HG03354 (cell line): ENCODE measurements at regions not wholly inside any gene's neighbourhood (a gene's known extent, or its start where the extent isn't known, plus 50 kb on each side); places are given as distances from the start of the nearest gene placed in this dataset.
"Not testable (repeated sequence)": the region's sequence is repeated elsewhere in the genome, so short reads cannot be mapped to it uniquely, and the experiment has no call there.

ENCODE experiments used
- ATAC-seq: cut with Tn5 transposase; IDR thresholded peaks from one replicate; pipeline ENCODE4 v1.9.1; 2021; ENCODE audit warnings: mild to moderate bottlenecking; ENCODE audit not compliant: unreplicated experiment, poor library complexity, severe bottlenecking

DNA sequence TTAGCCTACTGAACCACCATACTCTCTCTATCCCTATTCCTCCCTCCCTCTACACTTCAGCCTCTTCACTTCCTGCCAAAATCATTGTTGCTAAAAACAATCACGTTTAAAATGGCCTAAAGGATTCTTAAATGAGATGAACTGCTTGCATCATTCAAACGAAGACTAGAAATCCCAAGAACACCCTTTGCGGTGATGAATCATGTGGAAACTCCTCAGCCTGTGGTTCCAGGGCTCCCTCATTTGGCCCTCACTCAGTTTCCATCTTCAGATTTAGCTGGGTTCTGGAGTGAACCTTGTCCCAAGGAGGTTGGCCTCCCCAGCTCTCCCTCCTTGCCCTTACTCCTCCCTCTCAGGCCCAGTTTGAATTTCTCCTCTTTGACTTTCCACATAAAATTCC, 125.6 kb upstream of the CDC42EP3 start:
- ATAC-seq, result no peak

GRCh38 chr2:37798315-37799005, 126.6 kb upstream of the RMDN2 start:
- ATAC-seq, result no peak

DNA sequence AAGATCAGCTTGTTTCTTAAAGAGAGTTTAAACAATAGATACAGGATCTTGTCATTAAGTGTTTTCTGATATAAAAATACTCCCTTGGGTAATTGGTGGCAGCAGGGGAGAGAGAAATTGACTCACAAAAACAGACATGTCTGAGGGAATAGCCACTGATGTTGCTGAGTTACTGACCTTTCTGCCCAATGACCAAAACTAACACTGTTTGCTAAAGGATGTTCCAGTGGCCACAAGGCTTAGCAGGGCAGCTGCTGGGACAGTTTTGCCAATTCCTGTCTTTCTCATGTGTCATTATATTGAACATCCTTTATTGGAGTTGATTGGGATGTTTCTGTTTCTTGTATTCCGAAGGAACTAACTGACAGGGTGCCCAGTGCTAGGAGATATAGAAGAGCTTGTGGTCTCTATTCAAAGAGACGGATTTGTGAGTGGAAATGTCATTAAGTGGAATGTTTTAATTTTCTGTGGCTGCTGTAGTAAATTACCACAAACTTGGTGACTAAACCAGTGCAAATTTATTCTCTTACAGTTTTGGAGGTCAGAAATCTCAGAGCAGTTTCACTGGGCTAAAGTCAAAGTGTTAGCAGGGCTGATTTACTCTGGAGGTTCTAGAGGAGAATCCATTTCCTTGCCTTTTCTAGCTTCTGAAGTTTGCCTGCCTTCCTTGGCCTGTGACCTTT, 124.8 kb upstream of the RMDN2 start:
- ATAC-seq, result no peak

DNA sequence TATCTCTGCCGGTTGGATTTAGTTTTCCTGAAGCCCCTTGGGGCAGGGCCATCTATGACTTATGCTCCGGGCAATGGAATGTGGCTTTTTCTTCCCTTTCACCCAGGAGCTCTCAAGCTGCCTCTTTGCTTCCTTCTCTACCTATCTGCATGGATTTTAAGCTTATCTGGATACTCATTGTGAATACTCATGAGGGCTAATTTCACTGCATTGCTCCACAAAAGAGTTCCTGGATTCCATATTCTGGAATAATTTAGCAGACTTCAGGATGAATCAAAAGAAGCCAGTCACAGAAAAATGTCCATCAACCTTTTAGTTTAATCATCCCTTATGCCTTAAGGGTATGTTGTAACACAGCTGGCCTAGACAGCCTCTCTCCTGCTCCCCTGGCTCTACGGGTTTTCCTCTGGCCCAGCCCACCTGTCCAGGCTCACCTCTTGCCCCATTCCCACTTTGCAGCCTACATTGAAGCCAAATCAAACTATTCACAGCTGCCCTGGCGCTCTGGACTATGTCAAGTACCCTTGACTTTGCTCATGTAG, 122.8 kb upstream of the RMDN2 start:
- ATAC-seq, result no peak

- no peak for ATAC-seq
Observed at GRCh38 chr2:37802899-37803379, 122.1 kb upstream of the RMDN2 start.

DNA sequence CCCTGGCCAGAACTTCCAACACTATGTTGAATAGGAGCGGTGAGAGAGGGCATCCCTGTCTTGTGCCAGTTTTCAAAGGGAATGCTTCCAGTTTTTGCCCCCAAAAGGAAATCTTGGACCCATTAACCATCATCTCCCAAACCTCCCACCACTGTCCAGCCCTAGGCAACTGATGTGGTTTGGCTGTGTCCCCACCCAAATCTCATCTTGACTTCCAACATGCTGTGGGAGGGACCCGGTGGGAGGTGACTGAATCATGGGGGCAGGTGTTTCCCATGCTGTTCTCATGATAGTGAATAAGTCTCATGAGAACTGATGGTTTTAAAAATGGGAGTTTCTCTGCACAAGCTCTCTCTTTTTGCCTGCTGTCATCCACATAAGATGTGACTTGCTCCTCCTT, 119.1 kb upstream of the RMDN2 start:
- not testable (repeated sequence) for ATAC-seq

DNA sequence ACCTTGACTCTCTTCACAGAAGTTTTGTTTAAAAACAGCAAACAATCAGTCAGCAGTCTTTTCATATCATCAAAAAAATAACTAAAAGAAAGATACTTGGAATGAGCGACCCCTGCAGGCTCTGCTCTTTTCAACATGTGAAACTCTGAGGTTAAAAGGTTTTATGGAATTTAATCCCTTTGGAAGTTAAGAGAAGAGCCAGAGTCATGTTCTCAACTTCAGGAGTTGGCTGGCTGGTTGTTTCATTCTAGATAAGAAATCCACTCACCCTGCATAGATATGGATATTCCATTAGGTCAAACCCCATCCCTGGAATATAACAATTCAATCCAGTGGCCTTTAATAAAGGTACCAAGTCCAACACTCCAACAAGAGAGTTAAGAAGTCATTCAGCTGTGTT, 115.6 kb upstream of the RMDN2 start:
- ATAC-seq, result no peak

DNA sequence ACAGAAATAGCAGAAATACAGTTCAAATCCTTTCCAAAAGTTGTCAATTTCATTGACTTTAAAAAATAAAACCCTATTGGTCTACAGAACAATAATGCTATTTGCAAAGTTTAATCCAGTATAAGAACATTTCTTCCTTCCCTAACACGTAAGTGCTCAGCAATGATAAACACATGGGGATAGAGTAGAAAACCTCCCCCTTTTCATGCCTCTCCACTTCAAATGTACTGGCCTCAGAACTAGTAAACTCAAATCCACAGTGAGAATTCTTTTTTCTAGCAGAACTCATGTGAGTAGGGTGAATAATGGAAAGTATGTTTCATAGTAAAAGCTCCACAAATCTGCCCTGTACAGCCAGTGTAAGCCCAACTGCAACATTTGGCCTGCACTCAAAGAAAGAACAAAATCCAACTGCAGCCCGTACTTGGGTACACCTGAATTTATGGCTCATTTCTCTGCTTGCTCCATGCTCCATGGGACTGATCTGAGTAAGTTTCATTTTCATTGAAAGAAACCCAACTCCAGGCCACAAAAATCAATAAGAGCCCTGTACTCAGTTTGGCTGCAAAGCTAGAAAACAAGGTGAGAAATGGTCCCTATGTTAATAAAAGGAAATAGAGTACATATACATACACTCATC, 115.0 kb upstream of the RMDN2 start:
- ATAC-seq, result no peak

- no peak for ATAC-seq
Observed at GRCh38 chr2:37812414-37812813, 112.7 kb upstream of the RMDN2 start.

- no peak for ATAC-seq
Observed at GRCh38 chr2:37812941-37813730, 112.0 kb upstream of the RMDN2 start.

DNA sequence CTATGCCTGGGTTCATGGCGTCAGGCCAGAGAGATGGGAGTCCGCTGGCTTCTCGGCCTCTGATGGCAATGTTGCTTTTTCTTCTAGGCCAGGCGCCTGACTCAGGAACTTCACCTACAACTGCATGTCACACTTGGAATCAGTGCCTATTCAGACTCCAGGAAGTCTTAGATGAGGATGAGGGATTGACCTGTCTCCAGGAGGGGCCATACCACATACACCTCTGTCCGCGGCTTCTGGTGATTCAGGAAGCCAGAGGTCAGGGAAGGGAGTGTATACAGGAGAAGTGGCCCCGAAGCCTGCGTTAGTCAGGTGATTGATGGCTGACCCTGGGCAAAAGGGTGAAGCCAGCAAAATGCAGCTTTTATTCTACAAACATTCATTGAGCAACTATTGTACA, 109.1 kb upstream of the RMDN2 start:
- no peak for ATAC-seq

DNA sequence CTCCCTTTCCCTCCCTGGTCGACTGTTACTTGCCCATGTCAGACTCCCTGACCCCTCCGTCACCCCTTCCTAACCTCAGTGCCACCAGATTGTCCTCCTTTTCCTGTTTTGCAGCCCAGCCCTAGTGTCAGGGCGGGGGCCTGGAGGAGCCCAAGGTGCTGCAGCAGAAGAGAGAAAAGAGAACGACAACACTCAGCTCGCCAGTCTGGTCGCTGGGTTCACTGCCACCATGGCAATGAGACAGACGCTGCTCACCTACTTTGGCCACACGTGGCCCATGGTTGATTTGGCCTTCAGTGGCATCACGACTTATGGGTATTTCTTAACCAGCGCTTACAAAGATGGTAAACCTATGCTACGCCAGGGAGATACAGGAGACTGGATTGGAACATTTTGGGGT, 108.4 kb upstream of the RMDN2 start:
- ATAC-seq, result no peak

DNA sequence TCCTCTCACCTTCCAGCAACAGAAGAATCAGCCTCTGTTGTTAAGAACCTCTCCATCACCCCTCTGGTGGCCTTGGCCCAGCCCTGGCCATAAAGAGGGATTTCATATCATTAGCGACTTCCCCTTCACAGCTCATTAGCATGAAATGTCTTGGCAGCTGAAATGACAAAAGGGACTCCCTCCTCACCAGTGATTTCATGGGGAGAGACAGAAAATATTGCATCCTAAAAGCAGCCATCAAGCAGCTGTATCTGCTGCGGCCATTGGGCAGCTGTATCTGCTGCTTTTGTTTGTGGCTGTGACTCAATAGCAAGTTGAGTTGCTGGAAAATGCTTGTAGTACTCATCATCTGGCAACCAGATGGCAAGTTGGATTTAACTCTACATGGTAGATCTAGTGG, 105.9 kb upstream of the RMDN2 start:
- ATAC-seq, result no peak

- no peak for ATAC-seq
Observed at GRCh38 chr2:37820471-37820986, 104.6 kb upstream of the RMDN2 start.

DNA sequence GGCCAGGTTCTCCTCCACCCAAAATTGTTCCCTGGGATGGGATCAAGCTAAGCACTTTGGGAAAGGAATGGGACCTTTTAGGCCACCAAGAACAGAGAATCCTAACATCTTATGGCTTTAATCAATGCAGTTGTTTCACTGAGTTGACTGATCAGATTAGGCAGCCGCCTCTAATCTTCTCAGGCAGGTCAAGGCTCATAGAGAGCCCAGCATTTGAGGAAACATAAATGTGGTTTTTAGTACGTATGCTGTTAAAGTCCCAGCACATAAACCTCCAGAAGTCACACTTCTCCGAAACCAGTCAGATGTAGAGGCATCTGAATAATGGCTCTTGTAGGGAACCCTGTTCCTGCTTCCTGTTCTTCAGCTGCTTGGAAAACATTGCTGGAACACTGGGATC, 99.5 kb upstream of the RMDN2 start:
- no peak for ATAC-seq

- no peak for ATAC-seq
Observed at GRCh38 chr2:37826611-37827010, 98.5 kb upstream of the RMDN2 start.

DNA sequence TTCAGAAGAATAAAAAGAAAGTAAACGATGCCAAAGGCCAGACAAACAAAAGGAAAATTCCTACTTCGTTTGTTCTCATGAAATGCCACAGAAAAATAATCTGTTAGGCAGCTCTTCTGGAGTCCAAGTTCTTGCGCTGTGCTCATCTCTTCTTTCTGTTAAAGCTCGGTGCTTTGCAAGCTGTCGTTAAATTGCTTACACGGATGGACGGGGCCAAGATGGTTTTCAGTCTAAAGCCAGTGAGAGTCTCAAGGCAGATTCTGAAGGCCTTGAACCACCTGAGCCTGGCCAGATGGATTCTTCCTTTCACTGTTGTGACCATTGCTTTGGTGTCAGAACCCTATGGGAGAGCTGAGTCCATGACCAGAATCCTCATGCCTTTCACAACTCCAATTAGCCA, 97.6 kb upstream of the RMDN2 start:
- no peak for ATAC-seq

GRCh38 chr2:37827911-37828511, 97.1 kb upstream of the RMDN2 start:
- no peak for ATAC-seq

GRCh38 chr2:37829202-37829601, 95.9 kb upstream of the RMDN2 start:
- no peak for ATAC-seq
